GM12878 (cell line): ENCODE measurements at regions not wholly inside any gene's neighbourhood (a gene's known extent, or its start where the extent isn't known, plus 50 kb on each side); places are given as distances from the start of the nearest gene placed in this dataset.
A peak's percentile ranks its signal among the peaks of the same experiment; 100 is the strongest.

Source experiments
- ATF2 ChIP-seq: IDR thresholded peaks from 2 replicates; pipeline ENCODE4 v1.6.1; 2012; ENCODE audit warnings: low read length, inconsistent platforms
- BHLHE40 ChIP-seq, 2 experiments: fragments of 450-650 bp in 1 of 2; IDR thresholded peaks; 2 replicates each; pipeline ENCODE4 v1.6.1; 2011 to 2017; ENCODE audit warnings: low read depth in 2 of 2, borderline replicate concordance in 1 of 2, improper control_type of control experiment in 1 of 2, low read length in 1 of 2, mild to moderate bottlenecking in 1 of 2
- CEBPB ChIP-seq, 2 experiments: fragments of 150-350 bp in 1 of 2; IDR thresholded peaks; 2 replicates each; pipeline ENCODE4 v1.6.1; 2012 to 2014; ENCODE audit warnings: low read depth in 2 of 2, low read length in 2 of 2, borderline replicate concordance in 1 of 2, inconsistent platforms in 1 of 2
- CEBPZ ChIP-seq: fragments of 150-350 bp; IDR thresholded peaks from 2 replicates; pipeline ENCODE4 v1.6.1; 2016; ENCODE audit warnings: low read depth, low read length
- ETV6 ChIP-seq, 2 experiments: fragments of 450-650 bp in 1 of 2; IDR thresholded peaks in 1 of 2; conservative IDR thresholded peaks in 1 of 2; 2 replicates each; pipeline ENCODE4 v1.6.1; 2014; ENCODE audit warnings: antibody characterized with exemption in 1 of 2, borderline replicate concordance in 1 of 2, low read depth in 1 of 2, mild to moderate bottlenecking in 1 of 2, moderate library complexity in 1 of 2
- IKZF2 ChIP-seq, 2 experiments: fragments of 450-650 bp; IDR thresholded peaks; 2 replicates each; pipeline ENCODE4 v1.6.1; 2017; ENCODE audit warnings: mild to moderate bottlenecking in 2 of 2, moderate library complexity in 2 of 2
- JUNB ChIP-seq: IDR thresholded peaks from 2 replicates; pipeline ENCODE4 v1.6.1; 2016; ENCODE audit warnings: antibody characterized with exemption, mild to moderate bottlenecking
- MEF2A ChIP-seq: IDR thresholded peaks from 2 replicates; pipeline ENCODE4 v1.6.1; 2011; ENCODE audit warnings: low read depth, mild to moderate bottlenecking, low read length, moderate library complexity; ENCODE audit not compliant: insufficient read depth
- MEF2B ChIP-seq: fragments of 450-650 bp; IDR thresholded peaks from 2 replicates; pipeline ENCODE4 v1.6.1; 2018; ENCODE audit warnings: mild to moderate bottlenecking, moderate library complexity; ENCODE audit not compliant: partially characterized antibody, poor library complexity, severe bottlenecking
- MTA2 ChIP-seq: fragments of 450-650 bp; IDR thresholded peaks from 2 replicates; pipeline ENCODE4 v1.6.1; 2016; ENCODE audit warnings: low read depth, mild to moderate bottlenecking, moderate library complexity
- SKIL ChIP-seq: fragments of 450-650 bp; IDR thresholded peaks from 2 replicates; pipeline ENCODE4 v1.6.1; 2017; ENCODE audit warnings: mild to moderate bottlenecking, low read depth, inconsistent platforms; ENCODE audit not compliant: poor library complexity, severe bottlenecking
- SUPT20H ChIP-seq: IDR thresholded peaks from 2 replicates; pipeline ENCODE4 v1.6.1; 2011; ENCODE audit warnings: low read depth, mild to moderate bottlenecking, low read length, moderate library complexity, borderline replicate concordance; ENCODE audit not compliant: control insufficient read depth
- TAF1 ChIP-seq: IDR thresholded peaks from 2 replicates; pipeline ENCODE4 v1.6.1; 2011; ENCODE audit warnings: mild to moderate bottlenecking, low read depth, low read length, borderline replicate concordance
- ZNF384 ChIP-seq: IDR thresholded peaks from 2 replicates; pipeline ENCODE4 v1.6.1; 2012; ENCODE audit warnings: low read depth, mild to moderate bottlenecking, low read length, improper control_type of control experiment, borderline replicate concordance
- TF ChIP-seq, protein P1 (sequence below): fragments of 450-650 bp; IDR thresholded peaks from 2 replicates; pipeline ENCODE4 v1.6.1; 2017; ENCODE audit warnings: low read depth, mild to moderate bottlenecking, moderate library complexity

DNA sequence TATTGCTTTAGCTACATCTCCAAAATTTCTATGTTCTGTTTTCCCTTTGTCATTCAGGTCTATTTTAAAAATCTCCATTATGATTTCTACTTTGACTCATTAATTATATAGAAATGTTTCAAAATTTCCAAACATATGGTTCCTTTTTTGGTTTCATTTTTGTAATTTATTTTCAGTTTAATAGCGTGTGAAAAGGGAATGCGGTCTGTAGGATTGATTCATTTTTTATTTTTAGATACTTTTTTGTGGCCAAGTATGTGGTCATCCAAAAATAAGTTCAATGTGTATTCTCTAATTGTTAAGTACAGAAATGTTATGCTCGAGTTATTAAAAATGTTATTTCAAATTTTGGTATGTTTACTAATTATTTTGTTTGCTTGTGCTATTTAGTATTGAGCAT, 72.5 kb upstream of the ANKRD1 start (continued):
- TF ChIP-seq SKIL (peak; percentile 40), MEF2B (peak; percentile 94), MTA2 (peak; percentile 90), IKZF2 (IDR thresholded peaks at IDR 0.05) (peak; percentile 33 to 58; a peak in 2 of 4 replicates), CEBPB (IDR thresholded peaks at IDR 0.05; ENCODE audit: borderline replicate concordance in 1 of 2, low read depth in 2 of 2, low read length in 2 of 2) (peak in 1 of 2 experiments; percentile 89; a peak in 1 of 4 replicates), BHLHE40 (IDR thresholded peaks at IDR 0.05; ENCODE audit: borderline replicate concordance in 1 of 2, low read depth in 2 of 2, low read length in 1 of 2) (peak in 1 of 2 experiments; percentile 62; a peak in 1 of 4 replicates), CEBPZ (no peak), ETV6 (conservative IDR thresholded peaks at IDR 0.05 in 1 of 2, IDR thresholded peaks at IDR 0.05 in 1 of 2; ENCODE audit: borderline replicate concordance in 1 of 2, low read depth in 1 of 2) (no peak), SUPT20H (no peak), MEF2A (peak; percentile 100), JUNB (peak; percentile 85), TAF1 (no peak), ZNF384 (no peak), ATF2 (peak; percentile 97)
- TF ChIP-seq, protein P1, sequence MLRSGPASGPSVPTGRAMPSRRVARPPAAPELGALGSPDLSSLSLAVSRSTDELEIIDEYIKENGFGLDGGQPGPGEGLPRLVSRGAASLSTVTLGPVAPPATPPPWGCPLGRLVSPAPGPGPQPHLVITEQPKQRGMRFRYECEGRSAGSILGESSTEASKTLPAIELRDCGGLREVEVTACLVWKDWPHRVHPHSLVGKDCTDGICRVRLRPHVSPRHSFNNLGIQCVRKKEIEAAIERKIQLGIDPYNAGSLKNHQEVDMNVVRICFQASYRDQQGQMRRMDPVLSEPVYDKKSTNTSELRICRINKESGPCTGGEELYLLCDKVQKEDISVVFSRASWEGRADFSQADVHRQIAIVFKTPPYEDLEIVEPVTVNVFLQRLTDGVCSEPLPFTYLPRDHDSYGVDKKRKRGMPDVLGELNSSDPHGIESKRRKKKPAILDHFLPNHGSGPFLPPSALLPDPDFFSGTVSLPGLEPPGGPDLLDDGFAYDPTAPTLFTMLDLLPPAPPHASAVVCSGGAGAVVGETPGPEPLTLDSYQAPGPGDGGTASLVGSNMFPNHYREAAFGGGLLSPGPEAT, result peak; percentile 81
